HG03520 (cell line): ENCODE measurements at regions not wholly inside any gene's neighbourhood (a gene's known extent, or its start where the extent isn't known, plus 50 kb on each side); places are given as distances from the start of the nearest gene placed in this dataset.
"Not testable (repeated sequence)": the region's sequence is repeated elsewhere in the genome, so short reads cannot be mapped to it uniquely, and the experiment has no call there.

Experiments
- ATAC-seq: cut with Tn5 transposase; IDR thresholded peaks from one replicate; pipeline ENCODE4 v1.9.1; 2021; ENCODE audit warnings: mild to moderate bottlenecking, moderate library complexity; ENCODE audit not compliant: unreplicated experiment

DNA sequence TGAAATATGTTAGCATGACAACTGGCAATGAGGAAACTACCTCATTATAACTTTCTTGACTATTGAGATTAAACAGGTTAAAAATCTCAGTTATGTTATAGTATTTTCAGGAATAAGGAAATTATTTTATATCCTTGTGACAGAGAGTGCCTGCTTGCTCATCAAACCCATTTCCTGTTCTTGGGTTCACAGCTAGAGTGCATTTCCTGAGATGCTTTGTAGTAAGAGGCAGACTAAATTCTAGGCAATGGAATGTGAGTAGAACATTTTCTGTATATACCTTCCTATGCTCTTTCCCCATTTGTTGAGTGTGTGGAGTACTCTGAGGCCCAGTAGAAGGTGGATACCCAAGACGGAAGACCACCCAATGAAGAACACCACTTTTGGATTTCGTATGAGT lies 96.9 kb upstream of the CASK start:
- ATAC-seq, result no peak

DNA sequence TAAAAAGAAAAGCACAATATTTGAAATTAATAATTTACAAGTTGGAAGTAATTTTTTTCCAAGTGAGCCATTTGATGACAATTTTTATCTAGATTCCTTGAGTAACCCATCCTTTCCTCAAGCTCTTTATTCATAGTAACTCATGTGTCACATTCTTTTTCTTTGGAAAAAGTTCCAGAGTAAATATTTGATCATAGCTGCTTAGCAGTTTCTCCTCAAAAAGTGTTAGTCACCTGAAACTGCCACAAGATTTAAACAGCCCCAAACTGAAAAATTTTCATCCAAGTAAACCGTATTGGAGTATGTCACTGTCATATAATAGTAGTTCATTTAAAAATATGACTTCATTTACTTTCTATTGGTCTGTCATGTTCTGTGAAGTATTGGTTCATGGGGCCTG lies 94.6 kb upstream of the CASK start:
- no peak for ATAC-seq

DNA sequence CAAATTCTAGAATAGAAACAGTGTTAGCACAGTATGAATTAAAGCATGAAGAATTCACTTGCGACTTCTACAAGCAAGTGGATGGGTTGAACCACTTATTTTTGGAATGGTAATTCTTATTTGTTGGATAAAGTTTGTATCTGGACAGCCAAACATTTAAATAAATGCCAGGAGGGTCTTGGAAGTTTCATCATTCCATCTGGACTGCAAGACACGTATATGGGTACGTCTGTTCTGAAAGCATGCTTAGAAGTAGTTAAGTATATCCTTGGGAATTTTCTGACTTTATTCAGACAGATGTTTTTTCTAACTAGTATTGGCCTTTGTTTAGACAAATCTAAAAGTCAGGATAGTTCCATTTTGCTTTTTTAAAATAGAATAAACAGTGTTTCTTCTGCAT lies 77.5 kb upstream of the CASK start:
- no peak for ATAC-seq

DNA sequence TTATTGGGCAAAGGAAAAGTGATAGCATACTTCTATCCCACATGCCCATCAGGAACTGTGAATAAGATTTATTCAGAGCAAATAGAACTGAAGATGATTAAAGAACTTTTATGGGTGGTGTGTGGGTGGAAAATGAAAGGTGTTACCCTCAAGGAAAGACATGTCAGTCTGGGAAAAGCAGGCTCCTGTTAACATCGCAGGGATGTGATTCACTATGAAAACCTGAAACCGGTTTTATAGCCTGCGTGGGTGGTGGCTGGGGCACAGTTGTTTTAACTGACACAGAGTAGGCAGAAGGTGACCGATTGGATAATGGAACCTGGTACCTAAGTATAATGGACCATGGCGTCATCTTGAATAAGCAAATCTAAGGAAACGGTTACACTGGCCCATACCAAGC lies 61.3 kb upstream of the CASK start:
- no peak for ATAC-seq

DNA sequence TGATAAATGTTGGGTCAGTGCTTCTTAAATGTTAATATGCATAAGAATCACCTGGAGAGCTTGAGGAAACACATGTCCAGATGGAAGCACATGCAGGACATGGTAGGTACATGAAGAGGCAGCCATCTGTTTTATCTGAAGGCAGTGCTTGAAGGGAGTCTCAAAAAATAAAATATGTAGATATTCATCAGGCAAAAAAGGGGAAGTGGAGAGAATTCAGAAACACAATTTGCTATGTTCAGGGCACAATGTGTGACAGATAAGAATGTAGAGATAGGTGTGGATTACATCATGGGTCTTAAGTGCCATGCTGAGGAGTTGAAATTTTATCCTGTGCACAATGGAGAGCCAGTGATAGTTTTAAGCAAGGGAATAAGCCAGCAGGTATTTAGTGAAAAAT lies 59.6 kb upstream of the CASK start:
- no peak for ATAC-seq

DNA sequence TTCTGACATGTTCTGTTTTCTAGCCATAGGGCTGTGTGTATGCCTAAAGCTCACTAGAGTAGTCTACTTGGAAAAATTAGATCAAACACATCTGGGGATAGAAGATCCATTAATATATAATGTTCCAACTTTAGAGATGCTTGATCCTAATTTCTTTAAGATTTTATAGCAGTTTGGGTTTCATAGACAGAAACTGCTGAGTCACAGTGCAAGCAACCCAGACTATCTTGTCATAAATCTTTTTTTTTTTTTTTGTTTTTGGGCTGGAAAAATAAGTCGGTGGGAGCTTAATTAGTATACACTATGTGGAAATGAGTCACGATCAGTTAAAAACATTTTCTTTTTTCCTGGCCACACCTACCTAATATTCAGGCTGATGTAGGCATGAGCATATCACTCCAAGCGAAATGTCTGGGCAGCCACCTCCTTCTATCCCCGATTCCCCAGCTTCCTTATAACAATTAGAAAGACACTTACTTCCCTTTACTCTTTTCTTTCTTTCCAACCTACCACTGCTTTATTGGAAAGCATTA lies 58.2 kb upstream of the CASK start:
- ATAC-seq, result no peak

DNA sequence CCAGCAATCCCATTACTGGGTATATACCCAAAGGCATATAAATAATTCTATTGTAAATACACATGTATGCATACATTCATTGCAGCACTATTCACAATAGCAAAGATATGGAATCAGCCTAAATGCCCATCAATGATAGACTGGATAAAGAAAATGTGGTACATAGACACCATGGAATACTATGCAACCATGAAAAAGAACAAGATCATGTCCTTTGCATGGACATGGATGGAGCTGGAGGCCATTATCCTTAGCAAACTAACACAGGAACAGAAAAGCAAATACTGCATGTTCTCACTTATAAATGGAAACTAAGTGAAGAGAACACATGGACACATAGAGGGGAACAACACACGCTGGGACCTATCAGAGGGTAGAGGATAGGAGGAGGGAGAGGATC lies 51.3 kb upstream of the CASK start:
- not testable (repeated sequence) for ATAC-seq

DNA sequence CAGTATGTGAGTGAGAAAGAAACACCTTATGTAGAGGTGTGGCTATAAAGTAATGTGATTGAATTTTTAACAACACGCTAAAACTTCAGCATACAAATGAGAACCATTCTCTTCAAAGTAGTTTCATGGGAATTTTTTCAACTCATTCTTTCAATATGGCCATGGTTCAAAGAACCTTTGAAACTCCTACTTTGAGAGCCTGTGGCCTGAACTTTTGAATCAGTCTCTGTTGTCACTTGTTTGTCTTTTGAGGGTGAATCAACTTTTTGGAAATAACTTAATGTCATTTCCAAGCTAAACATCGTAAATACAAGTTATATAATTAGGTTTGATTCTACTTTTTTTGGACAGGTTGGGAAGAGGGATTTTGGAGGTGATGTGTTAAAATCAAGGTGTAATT lies 49.9 kb upstream of the CASK start:
- ATAC-seq, result no peak
